ENCODE measurements at regions not wholly inside any gene's neighbourhood (a gene's known extent, or its start where the extent isn't known, plus 50 kb on each side); places are given as distances from the start of the nearest gene placed in this dataset.

GRCh38 chr6:78589436-78589835, 277.9 kb upstream of the IRAK1BP1 start:
- no peak for TF ChIP-seq POLR2AphosphoS5 (IDR thresholded peaks at IDR 0.05)
- no peak for TF ChIP-seq CTCF (IDR thresholded peaks at IDR 0.05)
- DNase-seq (ENCODE audit: low spot score in 2 of 2): no peak

GRCh38 chr6:78593898-78594667, 273.3 kb upstream of the IRAK1BP1 start:
- Histone ChIP-seq H3K4me1 (no peaks in the 10 kb centered on the region), H3K9me3 (no peaks in the 10 kb centered on the region), H3K4me3 (no peak overlapping the region), H3K36me3 (no peaks in the 10 kb centered on the region), H3K27me3 (no peaks in the 10 kb centered on the region), H3K27ac (no peak overlapping the region)
- DNase-seq (ENCODE audit: low spot score in 2 of 2): no peak
- no peak for TF ChIP-seq POLR2AphosphoS5 (IDR thresholded peaks at IDR 0.05)
- TF ChIP-seq CTCF (IDR thresholded peaks at IDR 0.05): no peak
- TF ChIP-seq POLR2A (IDR thresholded peaks at IDR 0.05): no peak
- intact Hi-C loops (cut with DNase I; ENCODE audit: low total_unique reads): loop anchor here (5.0 kb wide), 1 partner anchor 138 kb away; no protein-coding TSS in a partner anchor

More at GRCh38 chr6:78589436-78589835, 277.9 kb upstream of the IRAK1BP1 start:
- no peak overlapping the region for H3K27ac ChIP-seq
- intact Hi-C loops (cut with DNase I; ENCODE audit: low total_unique reads): no loop called here
- H3K4me1 ChIP-seq: no peaks in the 10 kb centered on the region
- H3K36me3 ChIP-seq: no peaks in the 10 kb centered on the region
- no peak overlapping the region for H3K4me3 ChIP-seq
- no peaks in the 10 kb centered on the region for H3K9me3 ChIP-seq
- no peaks in the 10 kb centered on the region for H3K27me3 ChIP-seq

- TF ChIP-seq POLR2AphosphoS5 (IDR thresholded peaks at IDR 0.05): no peak
- TF ChIP-seq CTCF (IDR thresholded peaks at IDR 0.05): no peak
- no peak for TF ChIP-seq POLR2A (IDR thresholded peaks at IDR 0.05)
- Histone ChIP-seq H3K27ac (no peak overlapping the region), H3K27me3 (no peaks in the 10 kb centered on the region), H3K4me3 (no peak overlapping the region), H3K9me3 (no peaks in the 10 kb centered on the region), H3K36me3 (no peaks in the 10 kb centered on the region), H3K4me1 (no peaks in the 10 kb centered on the region)
- no peak for DNase-seq (ENCODE audit: low spot score in 2 of 2)
- intact Hi-C loops (cut with DNase I; ENCODE audit: low total_unique reads): loop anchor here (5.0 kb wide), 1 partner anchor 138 kb away; no protein-coding TSS in a partner anchor
These were observed 272.7 kb upstream of the IRAK1BP1 start for GRCh38 chr6:78594668-78595066.

- no peaks in the 10 kb centered on the region for H3K36me3 ChIP-seq
- H3K27me3 ChIP-seq: no peaks in the 10 kb centered on the region
- TF ChIP-seq POLR2AphosphoS5 (IDR thresholded peaks at IDR 0.05) (no peak), CTCF (IDR thresholded peaks at IDR 0.05) (no peak), POLR2A (IDR thresholded peaks at IDR 0.05) (no peak)
- H3K4me3 ChIP-seq: no peak overlapping the region
- DNase-seq (ENCODE audit: low spot score in 2 of 2): no peak
- peak overlapping the region in 1 of 2 donors; percentile 38 for H3K27ac ChIP-seq
- H3K9me3 ChIP-seq: no peaks in the 10 kb centered on the region
- intact Hi-C loops (cut with DNase I; ENCODE audit: low total_unique reads): no loop called here
- H3K4me1 ChIP-seq: no peaks in the 10 kb centered on the region
These were observed 269.4 kb upstream of the IRAK1BP1 start for GRCh38 chr6:78597966-78598365.

GRCh38 chr6:78598966-78599365, 268.4 kb upstream of the IRAK1BP1 start:
- no peak overlapping the region for H3K4me3 ChIP-seq
- H3K27me3 ChIP-seq: no peaks in the 10 kb centered on the region
- H3K9me3 ChIP-seq: no peaks in the 10 kb centered on the region
- no peaks in the 10 kb centered on the region for H3K4me1 ChIP-seq
- H3K27ac ChIP-seq: no peak overlapping the region
- no peaks in the 10 kb centered on the region for H3K36me3 ChIP-seq
- intact Hi-C loops (cut with DNase I; ENCODE audit: low total_unique reads): no loop called here
- DNase-seq (ENCODE audit: low spot score in 2 of 2): no peak
- TF ChIP-seq POLR2AphosphoS5 (IDR thresholded peaks at IDR 0.05) (no peak), POLR2A (IDR thresholded peaks at IDR 0.05) (no peak), CTCF (IDR thresholded peaks at IDR 0.05) (no peak)

Data from breast epithelium (tissue), 4 donors.